DMS53 treated with DMSO at 0.1 percent for 48 hours (cell line): ENCODE measurements at regions not wholly inside any gene's neighbourhood (a gene's known extent, or its start where the extent isn't known, plus 50 kb on each side); places are given as distances from the start of the nearest gene placed in this dataset.
"Not testable (repeated sequence)": the region's sequence is repeated elsewhere in the genome, so short reads cannot be mapped to it uniquely, and the experiment has no call there.

ENCODE experiments used
- DNase-seq: peaks from one replicate; lab custom pipeline; 2025; ENCODE audit not compliant: unreplicated experiment; lab: John Stamatoyannopoulos, UW

DNA sequence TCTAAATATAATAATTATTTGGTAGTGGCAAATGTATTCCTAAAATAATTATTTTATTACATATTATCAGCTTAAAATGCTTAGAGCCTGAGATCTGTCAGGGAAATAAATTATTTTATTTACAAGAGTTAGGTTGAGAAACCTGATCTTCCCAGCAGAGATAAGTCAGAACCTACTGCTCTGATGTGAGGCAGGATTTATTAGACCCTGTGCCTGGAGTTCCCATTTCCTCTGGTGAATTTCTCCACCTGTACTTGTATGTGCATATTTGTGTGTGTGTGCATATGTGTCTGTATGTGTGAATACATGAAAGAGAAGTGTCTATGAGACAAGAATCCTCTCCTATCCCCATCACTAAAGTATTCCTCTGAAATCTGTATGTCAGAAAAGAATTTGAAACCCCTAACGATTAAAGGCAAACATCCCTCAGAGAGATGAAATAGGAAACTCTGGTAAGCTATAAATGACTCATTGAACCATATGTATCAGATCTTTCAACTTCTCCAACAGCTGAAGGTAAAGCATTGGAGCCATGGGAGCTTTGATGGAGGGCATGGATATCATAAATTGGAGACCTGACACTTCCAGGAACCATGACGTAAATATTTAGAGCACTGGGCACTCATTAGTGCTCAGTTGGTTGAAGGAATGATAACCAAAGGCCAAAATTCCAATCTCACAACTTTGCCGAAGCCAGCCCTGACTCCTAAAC, 190.9 kb downstream of the XPNPEP1 start:
- no peak for DNase-seq

DNA sequence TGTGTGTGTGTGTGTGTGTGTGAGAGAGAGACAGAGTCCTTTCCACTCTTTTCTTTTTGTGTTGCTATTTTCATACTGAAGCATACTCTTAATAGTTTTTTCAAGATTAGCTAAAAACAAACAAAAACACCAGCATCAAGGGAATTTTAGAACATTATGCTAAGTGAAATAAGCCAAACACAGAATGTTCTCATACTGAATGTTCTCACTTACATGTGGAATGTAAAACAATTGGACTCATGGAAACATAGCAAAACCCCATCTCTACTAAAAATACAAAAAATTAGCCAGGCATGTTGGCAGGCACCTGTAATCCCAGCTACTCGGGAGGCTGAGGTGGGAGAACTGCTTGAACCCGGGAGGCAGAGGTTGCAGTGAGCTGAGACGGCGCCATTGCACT, 193.4 kb downstream of the XPNPEP1 start:
- not testable (repeated sequence) for DNase-seq

DNA sequence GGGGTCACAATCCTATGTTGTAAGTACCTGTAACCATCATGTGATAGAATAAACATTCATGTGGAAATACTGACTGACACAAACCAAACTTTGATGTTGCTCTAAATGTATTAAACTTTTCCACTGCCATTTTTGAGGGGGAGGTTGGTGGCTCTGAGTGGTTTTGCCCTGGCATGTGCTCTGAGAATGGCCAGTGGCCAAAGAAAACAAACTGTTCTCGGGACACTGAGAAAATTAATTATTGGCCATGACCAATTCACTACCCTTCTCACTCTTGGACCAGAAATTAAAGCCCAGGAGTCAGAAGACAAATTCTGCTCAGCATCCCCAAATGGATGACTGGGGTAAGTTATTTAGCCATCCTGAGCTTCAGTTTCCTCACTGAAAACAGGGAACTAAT, 195.9 kb downstream of the XPNPEP1 start:
- no peak for DNase-seq

DNA sequence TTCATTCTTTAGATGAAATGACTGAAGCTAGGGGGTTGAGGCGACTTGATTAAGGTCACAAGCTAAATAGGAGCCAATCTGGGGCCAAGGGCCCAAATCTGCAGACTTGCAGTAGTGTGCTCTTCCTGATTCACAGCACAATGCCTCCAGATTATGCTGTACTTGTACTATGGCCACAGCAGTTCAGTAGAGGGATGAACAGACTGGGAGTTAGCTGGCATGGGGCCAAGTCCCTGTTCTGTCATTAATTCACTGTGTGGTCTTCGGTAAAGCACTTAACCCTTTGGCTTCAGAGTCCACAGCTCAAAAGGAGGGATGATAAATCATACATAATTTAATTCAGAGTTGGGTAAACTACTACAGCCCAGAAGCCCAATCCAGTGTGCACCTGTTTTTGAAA, 196.8 kb downstream of the XPNPEP1 start:
- no peak for DNase-seq

DNA sequence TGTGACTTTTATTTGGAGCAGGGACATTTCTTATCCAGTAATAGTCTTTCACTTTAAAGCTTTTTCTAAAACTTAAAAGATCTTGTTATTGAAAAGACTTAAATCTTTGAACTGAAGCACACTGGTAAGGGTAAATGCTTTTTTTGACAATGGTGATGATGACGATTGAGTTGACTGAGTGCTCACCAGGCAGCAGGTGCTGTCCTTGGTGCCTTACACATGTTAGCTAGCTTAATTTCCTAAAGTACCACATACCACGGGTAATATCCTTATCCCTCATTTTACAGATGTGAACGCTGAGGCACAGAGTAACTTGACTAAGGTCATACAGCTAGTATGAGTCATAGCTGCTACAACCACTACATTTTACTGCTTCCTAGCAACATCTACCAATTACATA, 200.0 kb downstream of the XPNPEP1 start:
- no peak for DNase-seq

DNA sequence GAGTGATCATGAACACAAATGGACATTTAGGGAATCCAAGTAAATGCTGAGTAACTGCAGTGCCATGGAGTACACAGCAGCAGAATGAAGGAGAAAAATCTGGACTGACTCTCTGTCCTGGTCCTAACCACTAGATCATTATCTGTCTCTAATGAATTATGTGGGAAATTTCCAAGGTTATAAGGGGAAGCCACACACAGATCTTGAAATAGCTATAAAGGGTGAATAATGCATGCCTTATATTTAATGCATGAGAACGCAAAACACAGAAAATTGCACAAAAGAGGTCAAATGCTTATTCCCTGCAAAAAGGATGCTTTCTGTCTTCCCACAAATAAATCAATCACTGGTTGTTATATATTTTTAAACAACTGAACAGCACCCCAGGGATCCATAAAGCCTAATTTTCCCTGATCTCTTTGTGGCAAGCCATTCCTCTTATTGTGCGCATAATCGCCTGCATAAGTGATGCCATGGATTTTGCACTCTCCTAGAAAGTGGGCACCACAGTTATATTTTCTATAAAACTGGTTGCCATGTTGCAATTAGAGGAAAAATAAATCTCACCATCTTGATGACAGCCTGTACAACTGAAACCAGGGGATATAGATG, 201.8 kb downstream of the XPNPEP1 start:
- no peak for DNase-seq

DNA sequence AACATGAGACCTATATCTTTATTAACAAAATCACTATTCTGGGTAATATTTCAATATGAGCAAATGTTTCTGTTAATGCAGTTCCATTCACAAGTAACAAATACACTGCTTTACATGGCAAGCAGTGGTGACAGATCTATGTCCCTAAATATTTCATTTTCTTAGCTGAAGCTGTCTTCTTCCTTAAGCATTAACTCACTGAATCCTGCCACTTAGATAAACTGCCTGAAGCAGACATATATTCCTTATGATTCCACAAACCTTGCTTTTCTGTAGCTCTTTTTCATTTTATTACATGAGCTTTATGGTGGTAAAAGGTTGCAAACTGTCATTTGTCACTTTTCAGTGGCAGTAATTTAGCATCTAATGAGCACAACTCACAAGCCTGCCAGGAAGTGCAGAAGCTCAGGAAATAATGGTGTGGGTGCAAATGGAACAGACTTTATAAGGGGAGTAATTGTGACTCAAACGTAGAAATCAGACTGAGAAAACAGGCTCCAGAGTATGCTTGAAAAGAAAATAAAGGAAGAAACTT, 217.2 kb downstream of the XPNPEP1 start:
- no peak for DNase-seq

DNA sequence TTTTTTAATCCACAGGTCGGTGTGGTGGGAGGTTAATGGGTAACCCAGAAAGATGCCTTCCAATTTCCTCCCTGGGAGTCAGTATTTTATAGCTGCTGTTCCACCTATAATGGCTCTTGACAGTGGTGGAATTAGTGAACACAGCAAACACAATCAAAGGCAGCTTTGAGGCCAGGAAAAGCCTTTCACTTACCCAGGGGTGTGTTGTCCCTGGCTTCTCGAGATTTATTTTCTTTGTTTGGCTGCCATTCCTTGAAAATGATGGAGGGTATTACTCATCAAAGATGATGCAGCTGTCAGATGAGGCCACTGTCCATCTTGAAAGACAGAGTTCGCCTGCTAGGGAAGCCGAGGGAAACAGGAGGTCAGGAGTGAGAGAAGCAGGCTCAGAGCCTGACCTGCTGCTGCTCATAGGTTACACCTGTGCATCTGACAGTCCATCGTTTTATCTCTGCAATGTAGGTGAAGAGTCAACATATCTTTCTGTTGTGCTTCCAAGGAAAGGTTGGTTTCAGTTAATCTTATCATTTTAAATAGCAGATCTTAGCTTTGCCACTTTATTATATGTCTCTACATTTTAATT, 221.6 kb downstream of the XPNPEP1 start:
- no peak for DNase-seq

DNA sequence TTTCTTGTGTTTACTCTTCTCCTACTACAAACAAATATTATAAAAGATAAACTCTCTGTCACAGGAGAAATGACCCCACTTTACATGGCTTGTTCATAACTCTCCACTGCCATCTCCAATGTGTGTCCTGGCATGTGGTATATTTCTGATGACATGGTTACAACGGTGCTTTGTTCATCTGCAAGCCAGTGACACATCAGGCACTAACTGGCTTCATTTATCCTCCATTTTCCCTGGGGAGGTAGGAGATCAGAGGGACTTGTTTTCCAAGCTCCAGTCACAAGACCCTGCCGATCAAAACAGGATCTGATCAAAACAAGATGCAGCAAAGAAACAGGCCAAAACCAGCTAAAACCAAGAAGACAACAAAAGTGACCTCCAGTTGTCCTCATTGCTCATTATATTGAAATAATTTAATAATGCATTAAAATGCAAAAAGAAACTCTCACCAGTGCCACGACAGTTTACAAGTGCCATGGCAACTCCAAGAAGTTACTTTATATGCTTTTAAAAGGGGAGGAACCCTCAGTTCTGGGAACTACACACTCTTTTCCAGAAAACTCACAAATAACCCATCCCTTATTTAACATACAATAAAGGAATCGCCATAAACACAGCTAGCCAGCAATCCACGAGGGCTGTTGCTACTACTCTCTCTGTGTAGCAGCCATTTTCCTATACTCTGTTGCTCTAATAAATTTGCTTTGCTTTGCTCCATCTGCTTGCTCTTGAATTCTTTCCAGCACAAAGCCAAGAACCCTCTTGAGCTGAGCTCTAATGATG, 224.2 kb downstream of the XPNPEP1 start:
- no peak for DNase-seq

DNA sequence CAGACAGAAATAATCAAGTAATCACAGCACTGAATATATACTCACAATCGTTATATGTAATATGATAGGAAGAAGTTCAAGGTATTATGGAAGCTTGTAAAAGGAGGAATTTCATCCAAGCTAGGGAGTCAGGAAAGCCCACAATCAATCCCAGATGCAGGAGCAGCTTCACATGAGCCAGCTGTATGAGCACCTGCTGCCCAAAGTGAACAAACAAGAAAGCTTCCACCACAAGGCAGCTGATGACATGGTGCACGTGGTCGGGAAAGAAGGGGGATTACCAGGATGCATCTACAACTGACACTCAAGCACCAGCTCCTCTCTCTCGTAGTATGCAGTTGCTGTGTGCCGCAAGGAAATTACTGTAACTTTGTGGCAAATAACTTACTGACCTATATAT, 225.2 kb downstream of the XPNPEP1 start:
- peak; percentile 47 for DNase-seq

DNA sequence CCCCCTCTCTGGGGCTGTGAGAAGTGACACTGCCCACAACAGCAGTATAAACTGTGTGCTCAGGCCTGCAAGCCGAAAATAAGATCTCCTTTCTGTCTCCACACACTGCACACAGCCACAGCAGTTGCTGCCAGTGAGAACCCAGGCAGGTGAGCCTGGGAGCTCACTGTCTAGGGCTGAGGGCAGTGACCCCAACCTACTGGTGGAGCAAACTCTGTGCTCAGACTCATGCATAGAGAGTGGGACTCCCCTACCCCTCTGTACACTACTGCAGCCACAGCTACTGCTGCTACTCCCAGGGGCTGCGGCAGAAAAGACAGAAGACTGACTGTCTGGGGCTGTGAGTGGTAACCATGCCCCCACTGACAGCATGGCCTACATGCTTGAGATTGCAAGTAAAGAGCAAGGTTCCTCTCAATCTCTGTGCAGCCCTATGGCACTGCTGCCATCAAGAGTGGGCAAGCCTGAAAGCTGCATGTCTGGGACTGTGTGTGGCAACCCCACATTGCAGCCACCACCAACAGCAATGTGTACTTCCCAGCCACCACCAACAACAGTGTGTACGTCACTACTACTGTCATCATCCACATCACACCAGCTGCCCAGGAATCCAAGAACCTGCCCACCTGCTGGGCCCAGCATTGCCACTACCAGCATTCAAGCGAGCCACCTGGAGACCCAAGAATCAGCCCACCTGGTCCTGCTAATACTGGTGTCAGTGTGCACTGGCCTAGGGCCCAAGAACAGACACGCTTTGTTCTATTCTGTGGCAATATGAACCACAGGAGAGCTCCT, 226.1 kb downstream of the XPNPEP1 start:
- no peak for DNase-seq

DNA sequence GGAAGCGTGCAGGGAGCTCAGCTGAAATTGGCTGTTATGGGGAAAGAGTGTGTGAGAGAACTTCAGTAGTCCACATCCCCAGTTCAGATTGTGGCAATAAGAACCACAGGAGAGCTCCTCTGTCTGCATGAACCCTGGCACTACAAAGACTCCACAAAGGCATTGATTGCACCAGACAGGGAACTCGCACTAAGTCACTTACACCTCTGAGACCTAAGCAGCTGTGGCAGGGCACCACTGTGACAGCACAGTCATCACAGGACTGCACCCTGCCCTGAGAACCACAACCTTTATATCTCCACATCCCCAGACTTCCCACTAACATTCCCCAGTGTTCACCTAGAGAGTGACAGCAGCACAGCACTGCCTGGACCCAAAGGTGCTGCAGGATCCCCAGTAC, 226.8 kb downstream of the XPNPEP1 start:
- no peak for DNase-seq

DNA sequence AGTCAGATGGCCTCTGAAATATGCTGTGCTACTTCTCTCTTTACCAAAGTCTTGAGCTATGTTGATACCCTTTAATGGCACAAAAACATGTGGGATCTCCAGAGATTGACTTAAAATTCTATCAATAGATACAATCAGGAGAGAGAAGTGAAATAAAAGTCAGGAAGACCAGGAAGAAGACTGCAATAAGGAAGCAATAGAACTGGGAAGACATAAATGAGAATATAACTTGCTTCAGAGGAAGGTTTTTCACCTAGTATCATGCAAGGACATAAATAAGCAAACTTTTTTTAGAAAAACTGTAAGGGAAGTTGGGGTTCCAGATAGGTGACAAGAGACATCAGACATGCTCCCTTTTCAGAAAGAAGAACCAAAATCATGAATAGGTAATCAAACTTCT, 227.3 kb downstream of the XPNPEP1 start:
- DNase-seq: no peak

DNA sequence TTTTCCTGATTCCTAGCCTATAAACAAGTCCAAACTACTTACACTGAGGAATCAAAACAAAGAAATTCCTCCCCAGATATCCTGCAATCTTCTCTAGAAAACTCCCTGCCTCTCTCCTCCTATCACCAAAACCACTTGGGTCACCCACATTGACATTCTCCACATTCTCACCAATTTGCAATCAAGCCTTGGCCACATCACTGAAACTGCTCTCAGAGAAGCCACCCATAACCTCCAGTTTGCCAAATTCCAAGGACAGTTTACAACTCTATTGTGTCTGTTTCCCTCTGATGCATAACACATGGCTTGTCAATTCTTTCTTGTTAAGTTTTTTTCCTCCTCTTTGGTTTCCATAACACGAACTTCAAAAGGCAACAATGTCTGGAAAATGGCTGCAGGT, 233.5 kb downstream of the XPNPEP1 start:
- no peak for DNase-seq

DNA sequence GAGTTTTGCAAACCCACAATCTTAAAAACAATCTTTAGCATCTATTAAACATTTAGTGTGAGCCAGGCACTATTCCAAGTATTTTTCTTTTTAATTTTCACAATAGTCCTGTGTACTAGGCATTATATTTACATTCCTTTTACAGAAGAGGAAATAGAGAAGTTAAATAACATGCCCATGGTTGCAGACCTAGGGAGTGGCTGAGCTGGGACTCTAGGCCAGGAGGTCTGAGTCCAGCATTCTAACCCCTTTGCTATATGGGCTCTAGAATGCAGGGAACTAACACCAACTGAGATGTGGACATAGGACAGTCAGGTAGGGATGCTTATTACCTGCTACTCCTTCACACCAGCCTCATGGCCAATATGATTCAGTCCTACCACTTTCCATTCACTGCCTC, 243.8 kb downstream of the XPNPEP1 start:
- DNase-seq: no peak

DNA sequence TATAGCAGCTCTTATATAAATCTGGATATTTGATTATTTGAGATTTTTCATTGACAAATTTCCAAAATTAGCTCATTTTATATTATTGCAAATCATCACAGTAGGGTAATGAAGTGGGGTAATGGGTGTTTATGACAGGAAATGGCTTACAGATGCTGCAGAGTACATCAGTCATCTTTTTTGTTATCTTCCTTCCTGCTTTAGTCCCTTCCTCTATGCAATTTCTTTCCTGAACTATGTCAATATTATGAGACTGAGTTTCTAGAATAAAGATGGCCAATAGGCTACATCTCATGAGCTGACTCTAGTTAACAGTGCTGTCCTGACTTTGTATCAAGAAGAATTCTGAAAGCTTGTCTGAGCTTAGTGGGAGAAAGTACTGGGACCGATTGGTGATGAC, 244.5 kb downstream of the XPNPEP1 start:
- DNase-seq: no peak

DNA sequence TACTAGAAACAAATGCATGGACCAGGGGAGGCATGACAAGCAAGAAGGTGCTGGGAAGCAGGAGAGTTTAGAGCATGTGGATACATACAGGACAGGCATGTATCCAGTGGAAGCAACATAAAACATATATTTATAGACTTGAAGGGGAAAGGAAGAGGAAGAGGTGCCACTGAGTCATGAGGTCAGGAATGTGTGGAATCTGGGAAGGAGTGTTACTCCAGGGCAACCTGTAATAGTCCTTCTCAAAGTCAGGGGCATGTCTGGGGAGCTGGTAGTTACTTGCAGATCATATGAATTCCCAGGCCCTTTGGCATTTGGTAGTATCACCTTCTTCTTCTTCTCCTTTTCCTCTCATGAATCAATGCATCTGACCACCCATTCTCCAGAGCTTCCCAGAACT, 246.6 kb downstream of the XPNPEP1 start:
- no peak for DNase-seq

DNA sequence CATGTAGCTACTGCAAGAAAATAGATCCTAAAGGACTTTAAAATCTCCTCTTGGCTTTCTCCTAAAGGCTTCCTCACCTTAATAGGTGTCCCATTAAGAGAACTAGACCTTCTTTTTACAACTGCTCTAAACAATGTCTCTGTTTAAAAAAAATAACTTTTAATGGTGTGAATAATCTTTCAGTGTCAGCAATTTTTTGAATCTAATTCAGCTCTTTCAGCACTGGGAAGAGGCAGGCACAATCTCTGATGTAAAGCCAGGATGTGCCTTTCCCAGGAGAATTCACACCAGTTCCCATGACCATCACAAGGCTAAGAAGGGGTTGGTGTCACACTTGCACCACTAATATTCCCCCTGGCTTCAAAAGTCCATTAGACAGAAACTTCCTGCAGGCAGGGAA, 254.6 kb downstream of the XPNPEP1 start:
- no peak for DNase-seq

DNA sequence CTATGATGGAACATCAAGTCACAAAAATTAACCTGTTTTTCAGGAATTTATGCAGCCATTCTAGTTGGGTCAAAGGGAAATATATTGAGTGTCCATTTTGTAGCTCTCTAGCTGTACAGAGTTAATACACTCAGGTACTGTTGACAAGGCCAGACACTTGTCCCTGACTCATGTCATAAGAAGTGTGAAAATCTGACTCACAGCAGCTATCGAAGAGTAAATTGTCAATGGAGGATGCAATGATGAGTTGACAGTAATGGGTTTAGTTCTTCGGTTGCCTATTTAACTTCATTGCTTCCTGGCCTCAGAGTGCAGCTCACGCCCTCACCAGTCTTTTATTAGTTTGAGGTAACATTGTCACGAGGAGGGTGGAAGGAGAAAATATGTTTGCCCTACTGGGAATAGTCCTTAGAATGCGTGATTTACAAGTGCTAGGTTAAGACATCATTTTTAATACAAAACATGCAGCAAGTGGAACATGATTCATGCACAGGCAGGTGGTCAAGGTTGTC, 255.1 kb downstream of the XPNPEP1 start:
- DNase-seq: peak; percentile 18

DNA sequence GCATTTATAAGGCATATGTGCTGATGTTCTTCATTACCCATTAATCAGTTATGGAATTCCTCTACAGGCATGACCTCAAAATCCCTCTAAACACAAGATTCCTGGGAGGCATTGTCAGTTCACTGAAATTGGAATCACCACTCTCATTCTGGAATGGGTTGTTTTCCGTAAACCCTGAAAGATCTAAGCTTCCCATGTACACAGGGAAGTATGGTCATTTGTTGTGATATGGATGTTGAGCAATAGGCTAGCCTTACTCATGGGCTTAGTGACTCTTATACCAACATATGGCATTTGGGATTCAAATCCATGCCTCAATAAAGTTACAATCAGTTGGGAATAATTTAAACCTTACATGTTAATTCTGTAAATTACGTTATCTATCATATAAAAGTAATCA, 258.0 kb downstream of the XPNPEP1 start:
- DNase-seq: no peak

DNA sequence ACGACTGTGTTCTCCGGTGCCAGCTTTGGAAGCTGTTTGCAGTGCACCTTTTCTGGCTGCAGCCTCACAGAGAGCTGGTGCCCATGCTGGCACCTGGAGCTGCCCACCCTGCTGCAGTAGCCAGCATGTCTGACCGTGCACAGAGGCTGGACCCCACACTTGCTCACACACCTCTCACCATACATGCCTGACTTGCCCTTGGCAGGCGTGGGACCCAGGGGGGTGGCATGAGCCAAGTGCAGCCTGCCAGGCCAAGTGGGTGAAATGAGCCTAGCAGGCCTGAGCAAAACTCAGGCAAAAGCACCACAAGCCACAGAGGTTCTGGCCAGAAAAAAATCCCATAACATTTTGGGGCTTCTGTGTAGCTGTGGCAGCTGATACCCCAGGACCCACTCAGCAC, 258.8 kb downstream of the XPNPEP1 start:
- DNase-seq: no peak
